ENCODE measurements at regions not wholly inside any gene's neighbourhood (a gene's known extent, or its start where the extent isn't known, plus 50 kb on each side); places are given as distances from the start of the nearest gene placed in this dataset.

GRCh38 chr1:218686258-218686657 lies 341.1 kb downstream of the TGFB2 start:
- DNase-seq, result no peak

DNA sequence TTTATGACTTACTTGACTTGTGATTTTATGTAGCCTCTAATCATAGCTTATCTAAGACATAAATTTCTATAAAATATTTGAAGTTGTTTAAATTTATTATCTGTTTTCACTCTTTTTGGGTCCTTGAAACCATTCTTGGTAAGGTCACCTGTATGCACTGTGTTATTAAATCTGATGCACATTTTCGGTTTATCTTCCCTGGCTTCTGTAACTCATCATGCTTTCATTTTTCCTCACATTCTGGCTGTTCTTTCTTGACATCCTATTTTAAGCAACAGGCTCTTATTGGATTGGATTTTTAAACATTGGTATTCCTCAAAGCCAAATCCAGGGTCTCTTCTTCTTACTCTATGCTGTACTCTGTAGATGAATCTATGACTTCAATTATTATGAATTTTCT lies 341.6 kb downstream of the TGFB2 start:
- DNase-seq, result no peak

GRCh38 chr1:218692808-218693207 lies 347.7 kb downstream of the TGFB2 start:
- DNase-seq, result no peak

- no peak for DNase-seq
Observed at GRCh38 chr1:218693599-218693998, 348.5 kb downstream of the TGFB2 start.

GRCh38 chr1:218694085-218694484 lies 348.9 kb downstream of the TGFB2 start:
- no peak for DNase-seq

- DNase-seq, result no peak
Observed at GRCh38 chr1:218694636-218695035, 349.5 kb downstream of the TGFB2 start.

DNA sequence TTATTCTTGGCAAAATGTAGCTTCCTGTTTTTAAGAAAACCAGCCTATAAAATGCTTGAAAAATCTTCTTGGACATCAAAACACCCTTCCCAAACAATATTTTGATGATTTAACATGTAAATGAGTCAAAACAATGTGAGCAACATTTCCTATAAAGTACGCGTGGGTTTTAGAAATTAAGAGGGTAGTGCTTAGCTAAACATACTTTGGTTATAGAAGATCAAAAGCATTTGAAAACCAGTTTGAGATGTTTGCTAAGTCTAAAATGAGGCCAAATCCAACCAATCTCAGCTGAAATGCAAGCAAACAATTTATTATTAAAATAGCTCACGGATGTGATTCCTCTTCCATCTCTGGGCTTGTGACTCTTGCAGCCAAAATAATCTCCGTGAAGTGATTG lies 350.4 kb downstream of the TGFB2 start:
- no peak for DNase-seq

DNA sequence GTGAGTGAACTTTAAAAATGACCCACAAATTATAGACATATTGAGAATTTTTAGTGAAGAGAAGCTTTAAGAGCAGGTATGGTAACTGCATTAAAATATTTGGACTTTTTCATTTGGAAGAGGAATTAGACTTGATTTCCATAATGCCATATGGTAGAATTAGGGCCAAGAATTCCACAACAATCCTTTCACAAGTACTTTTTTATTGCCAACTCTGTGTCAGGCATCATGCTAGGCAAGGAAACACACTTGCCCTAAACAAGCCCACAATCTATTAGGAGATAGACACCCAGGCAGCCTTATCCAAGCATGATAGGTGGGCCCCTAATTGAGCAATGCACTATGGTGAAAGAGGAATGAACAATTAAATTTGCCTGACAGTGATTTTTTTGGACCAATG lies 353.0 kb downstream of the TGFB2 start:
- DNase-seq, result no peak

- DNase-seq, result no peak
Observed at GRCh38 chr1:218699421-218699820, 354.3 kb downstream of the TGFB2 start.

DNA sequence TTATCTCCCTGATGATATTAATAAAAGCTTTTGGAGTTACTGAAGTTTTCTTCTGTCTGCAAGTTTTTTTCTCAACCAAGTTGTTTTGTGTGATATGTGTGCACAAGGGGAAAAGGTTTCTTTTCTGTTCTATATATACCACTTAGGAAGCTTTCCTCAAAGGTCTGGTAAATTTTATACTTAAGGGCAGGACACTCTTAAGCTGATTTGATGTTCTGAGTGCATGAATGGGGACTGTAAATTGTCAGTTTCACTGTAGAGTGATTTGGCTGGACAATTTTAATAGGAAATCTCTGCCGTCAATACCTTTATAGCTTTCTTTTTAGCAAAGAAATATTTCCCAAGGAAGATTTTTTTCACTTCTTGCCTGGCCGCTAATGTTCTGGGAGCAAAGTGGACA lies 354.7 kb downstream of the TGFB2 start:
- DNase-seq, result no peak

- DNase-seq, result no peak
Observed at GRCh38 chr1:218700666-218701065, 355.5 kb downstream of the TGFB2 start.

GRCh38 chr1:218701131-218701530 lies 356.0 kb downstream of the TGFB2 start:
- no peak for DNase-seq

- DNase-seq, result no peak
Observed at GRCh38 chr1:218702775-218703174, 357.6 kb downstream of the TGFB2 start.

DNA sequence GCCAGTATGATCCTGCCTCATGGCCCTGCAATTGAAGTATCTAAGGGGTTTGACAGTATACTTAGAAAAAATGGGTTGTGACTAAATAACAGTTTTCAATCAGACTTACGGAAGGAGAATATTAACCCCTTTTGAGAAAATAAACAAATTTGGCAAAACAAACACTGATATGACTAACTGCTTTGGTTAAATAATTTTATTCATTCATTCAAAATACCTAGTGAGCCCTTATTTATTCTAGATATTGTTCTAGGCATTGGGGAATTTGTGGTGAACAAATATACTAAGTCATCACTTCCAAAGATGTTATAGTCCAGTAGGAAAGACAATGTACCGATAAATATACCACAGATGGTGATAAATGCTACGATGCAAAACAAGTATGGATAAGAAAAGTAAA lies 358.7 kb downstream of the TGFB2 start:
- DNase-seq, result no peak

- DNase-seq, result no peak
Observed at GRCh38 chr1:218705391-218705790, 360.3 kb downstream of the TGFB2 start.

- no peak for DNase-seq
Observed at GRCh38 chr1:218705911-218706893, 361.1 kb downstream of the TGFB2 start.

GRCh38 chr1:218711001-218711400 lies 365.9 kb downstream of the TGFB2 start:
- no peak for DNase-seq

GRCh38 chr1:218711884-218712674 lies 366.9 kb downstream of the TGFB2 start:
- DNase-seq, result no peak

DNA sequence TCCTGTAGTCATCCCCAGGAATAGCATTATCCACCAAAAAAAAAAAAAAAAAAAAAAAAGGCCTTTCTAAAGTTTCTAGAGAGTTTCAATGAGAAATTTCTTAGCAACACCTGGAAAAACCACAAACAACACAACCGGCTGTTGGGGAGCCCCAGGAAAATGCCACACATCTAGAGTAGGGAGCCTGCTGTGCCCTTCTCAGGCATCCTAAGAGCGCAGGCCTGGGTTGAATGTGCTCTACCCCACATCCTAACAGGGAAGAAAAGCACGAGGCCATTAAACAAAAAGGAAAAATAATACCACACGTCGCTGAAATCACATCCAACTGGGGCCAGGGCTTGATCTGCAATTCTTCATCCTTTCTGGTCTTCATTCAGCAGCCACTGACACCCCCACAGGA lies 367.5 kb downstream of the TGFB2 start:
- DNase-seq, result no peak

DNA sequence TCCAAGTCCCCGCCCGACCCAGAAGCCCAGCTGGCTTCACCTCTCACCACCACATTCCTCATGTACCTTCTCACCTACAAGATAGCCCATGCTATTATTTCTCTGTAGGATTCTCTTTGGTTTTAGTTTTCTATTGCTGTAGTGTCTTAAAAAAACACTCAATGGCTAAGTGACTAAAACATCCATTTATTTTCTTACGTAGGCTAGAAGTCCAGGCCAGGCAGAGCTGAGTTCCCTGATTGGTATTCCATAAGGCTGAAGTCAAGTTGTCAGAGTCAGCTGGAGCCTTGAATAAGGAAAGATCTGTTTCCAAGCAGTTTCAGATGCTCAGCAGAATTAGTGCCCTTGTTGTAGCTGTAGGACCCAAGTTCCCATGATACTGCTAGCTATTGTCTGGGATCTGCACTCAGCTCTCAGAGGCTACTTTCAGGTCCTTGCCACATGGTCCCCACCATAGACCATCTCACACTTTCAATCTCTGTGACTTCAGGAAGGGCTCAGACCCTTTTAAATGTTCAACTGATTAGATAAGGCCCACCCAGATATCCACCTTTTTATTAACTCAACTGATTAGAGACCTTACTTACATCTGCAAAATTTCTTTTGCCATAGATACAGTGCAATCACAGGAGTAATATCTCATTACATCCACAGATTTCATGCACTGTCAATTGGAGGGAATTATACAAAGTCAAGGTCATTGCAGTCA lies 371.0 kb downstream of the TGFB2 start:
- no peak for DNase-seq

DNA sequence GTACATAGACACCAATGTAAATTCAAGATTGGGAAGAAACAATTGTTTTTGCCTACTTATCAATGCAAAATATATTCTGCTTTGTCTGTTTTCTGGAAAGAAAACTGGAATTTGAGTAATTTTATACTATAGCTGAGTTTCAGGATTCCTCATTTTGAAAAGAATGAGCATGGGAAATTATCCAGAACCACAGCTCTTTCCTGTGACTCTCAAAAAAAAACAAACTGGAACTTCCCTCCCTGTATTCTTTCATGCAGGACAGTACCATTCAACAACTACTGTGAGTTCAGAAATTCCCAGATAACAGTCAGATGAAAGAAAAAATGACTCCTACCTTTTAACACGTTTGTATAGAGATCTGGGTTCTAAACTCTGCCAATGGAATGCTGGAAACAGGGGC lies 372.4 kb downstream of the TGFB2 start:
- DNase-seq, result no peak

GRCh38 chr1:218718206-218718605 lies 373.1 kb downstream of the TGFB2 start:
- no peak for DNase-seq

DNA sequence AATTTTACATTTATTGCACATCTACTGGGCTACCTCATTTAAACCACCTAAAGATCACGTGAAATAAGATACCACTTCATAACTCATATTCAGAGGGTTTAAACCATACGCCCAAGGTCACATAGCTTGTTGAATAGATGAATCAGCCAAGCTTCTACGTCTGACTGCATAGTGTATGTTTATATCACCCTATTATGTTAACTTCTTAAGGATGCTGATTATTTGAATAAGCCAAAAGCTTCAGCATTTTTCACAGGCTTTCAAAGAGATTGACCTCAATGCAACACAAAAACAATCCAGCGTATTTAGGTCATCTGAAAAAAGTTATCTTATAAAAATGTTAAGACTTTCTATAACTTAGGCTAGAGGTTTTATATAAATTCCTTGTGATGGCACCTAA lies 373.8 kb downstream of the TGFB2 start:
- DNase-seq, result no peak

Data from NCI-H146 (cell line).